Neural progenitor cell (in vitro differentiated cells): ENCODE measurements at regions not wholly inside any gene's neighbourhood (a gene's known extent, or its start where the extent isn't known, plus 50 kb on each side); places are given as distances from the start of the nearest gene placed in this dataset.

Experiments used
- EZH2 ChIP-seq: fragments of 200-600 bp; sonication (generic); IDR thresholded peaks from 2 replicates; pipeline ENCODE4 v1.6.1; 2017; ENCODE audit warnings: antibody characterized with exemption, mild to moderate bottlenecking, moderate library complexity
- TF ChIP-seq, protein P1 (sequence below): fragments of 200-600 bp; sonication (generic); IDR thresholded peaks from 2 replicates; pipeline ENCODE4 v1.5.1; 2017; ENCODE audit warnings: antibody characterized with exemption, mild to moderate bottlenecking

DNA sequence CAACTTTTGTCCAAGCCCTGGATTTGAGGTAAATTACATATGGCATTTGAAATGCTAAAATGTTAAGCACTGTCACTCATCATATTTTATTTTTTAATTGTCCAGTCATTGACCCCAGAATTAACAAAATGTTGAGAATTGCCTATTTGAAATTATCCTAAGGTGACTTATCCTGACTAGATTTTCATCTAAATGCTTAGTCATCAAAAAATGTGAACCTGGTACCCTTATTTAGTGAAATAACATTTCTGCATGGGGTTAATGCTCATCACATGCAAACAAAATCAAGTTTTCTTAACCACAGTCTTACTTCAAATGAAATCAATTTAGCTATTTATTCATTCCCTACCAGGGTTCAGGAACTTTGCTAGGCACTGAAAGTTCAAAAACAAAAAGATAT lies 232.0 kb upstream of the DCN start:
- TF ChIP-seq, protein P1, sequence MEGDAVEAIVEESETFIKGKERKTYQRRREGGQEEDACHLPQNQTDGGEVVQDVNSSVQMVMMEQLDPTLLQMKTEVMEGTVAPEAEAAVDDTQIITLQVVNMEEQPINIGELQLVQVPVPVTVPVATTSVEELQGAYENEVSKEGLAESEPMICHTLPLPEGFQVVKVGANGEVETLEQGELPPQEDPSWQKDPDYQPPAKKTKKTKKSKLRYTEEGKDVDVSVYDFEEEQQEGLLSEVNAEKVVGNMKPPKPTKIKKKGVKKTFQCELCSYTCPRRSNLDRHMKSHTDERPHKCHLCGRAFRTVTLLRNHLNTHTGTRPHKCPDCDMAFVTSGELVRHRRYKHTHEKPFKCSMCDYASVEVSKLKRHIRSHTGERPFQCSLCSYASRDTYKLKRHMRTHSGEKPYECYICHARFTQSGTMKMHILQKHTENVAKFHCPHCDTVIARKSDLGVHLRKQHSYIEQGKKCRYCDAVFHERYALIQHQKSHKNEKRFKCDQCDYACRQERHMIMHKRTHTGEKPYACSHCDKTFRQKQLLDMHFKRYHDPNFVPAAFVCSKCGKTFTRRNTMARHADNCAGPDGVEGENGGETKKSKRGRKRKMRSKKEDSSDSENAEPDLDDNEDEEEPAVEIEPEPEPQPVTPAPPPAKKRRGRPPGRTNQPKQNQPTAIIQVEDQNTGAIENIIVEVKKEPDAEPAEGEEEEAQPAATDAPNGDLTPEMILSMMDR = no peak
- no peak for TF ChIP-seq EZH2
